ENCODE measurements at regions not wholly inside any gene's neighbourhood (a gene's known extent, or its start where the extent isn't known, plus 50 kb on each side); places are given as distances from the start of the nearest gene placed in this dataset.

GRCh38 chr18:21991081-21991534 lies 178.3 kb upstream of the GATA6 start (continued):
- TF ChIP-seq, protein P1, sequence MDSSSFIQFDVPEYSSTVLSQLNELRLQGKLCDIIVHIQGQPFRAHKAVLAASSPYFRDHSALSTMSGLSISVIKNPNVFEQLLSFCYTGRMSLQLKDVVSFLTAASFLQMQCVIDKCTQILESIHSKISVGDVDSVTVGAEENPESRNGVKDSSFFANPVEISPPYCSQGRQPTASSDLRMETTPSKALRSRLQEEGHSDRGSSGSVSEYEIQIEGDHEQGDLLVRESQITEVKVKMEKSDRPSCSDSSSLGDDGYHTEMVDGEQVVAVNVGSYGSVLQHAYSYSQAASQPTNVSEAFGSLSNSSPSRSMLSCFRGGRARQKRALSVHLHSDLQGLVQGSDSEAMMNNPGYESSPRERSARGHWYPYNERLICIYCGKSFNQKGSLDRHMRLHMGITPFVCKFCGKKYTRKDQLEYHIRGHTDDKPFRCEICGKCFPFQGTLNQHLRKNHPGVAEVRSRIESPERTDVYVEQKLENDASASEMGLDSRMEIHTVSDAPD (CRISPR knock-in tag; IDR thresholded peaks at IDR 0.05): no peak
- no peak for TF ChIP-seq TBX3 (IDR thresholded peaks at IDR 0.05; ENCODE audit: borderline replicate concordance)
- TF ChIP-seq, protein P2, sequence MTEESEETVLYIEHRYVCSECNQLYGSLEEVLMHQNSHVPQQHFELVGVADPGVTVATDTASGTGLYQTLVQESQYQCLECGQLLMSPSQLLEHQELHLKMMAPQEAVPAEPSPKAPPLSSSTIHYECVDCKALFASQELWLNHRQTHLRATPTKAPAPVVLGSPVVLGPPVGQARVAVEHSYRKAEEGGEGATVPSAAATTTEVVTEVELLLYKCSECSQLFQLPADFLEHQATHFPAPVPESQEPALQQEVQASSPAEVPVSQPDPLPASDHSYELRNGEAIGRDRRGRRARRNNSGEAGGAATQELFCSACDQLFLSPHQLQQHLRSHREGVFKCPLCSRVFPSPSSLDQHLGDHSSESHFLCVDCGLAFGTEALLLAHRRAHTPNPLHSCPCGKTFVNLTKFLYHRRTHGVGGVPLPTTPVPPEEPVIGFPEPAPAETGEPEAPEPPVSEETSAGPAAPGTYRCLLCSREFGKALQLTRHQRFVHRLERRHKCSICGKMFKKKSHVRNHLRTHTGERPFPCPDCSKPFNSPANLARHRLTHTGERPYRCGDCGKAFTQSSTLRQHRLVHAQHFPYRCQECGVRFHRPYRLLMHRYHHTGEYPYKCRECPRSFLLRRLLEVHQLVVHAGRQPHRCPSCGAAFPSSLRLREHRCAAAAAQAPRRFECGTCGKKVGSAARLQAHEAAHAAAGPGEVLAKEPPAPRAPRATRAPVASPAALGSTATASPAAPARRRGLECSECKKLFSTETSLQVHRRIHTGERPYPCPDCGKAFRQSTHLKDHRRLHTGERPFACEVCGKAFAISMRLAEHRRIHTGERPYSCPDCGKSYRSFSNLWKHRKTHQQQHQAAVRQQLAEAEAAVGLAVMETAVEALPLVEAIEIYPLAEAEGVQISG (CRISPR knock-in tag; IDR thresholded peaks at IDR 0.05): 0 out of 2 replicates have a peak, but pooled peaks have one; percentile 16

DNA sequence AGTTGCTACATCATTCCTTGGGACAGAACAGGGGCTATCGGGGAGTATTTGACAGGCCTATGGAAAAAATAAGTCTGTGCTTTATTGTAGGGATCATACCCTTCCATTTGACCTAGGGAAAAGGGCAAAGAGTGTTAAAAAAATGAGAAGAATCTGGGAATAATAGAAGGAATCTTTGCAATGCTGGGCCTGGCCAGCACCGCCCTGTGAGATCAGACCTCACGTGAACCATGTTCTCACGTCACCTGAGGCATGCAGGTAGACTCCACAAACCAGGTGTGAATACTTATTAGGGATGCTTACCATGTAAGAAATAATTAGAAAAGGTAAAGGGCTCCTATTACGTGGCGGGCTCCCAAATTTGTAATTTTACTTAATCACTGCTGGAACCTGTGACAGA lies 177.5 kb upstream of the GATA6 start:
- Histone ChIP-seq H3K4me1 (ENCODE audit: insufficient read depth, low read length) (peaks cover 41% of the 10 kb centered on the region), H4K20me1 (ENCODE audit: insufficient read depth, low read length) (no peaks in the 10 kb centered on the region), H3K79me2 (ENCODE audit: insufficient read depth, low read length) (no peaks in the 10 kb centered on the region), H3K27me3 (ENCODE audit: control insufficient read depth in 1 of 2, insufficient read depth in 2 of 2, low read length in 2 of 2) (peaks cover 0 to 10% of the 10 kb centered on the region in 2 experiments; a peak in 1 of 5 replicates), H3K4me3 (replicated peaks in 1 of 3; ENCODE audit: insufficient read depth in 1 of 3, low read depth in 2 of 3, low read length in 3 of 3) (no peak overlapping the region), H2AFZ (ENCODE audit: low read length) (no peak overlapping the region), H3K36me3 (replicated peaks in 1 of 2; ENCODE audit: control insufficient read depth in 1 of 2, insufficient read depth in 2 of 2, low read length in 2 of 2) (no peaks in the 10 kb centered on the region), H3K4me2 (ENCODE audit: low read depth, low read length) (no peak overlapping the region), H3K27ac (ENCODE audit: extremely low read length, insufficient read depth, low read length) (no peak overlapping the region), H3K9me3 (ENCODE audit: low read length) (no peaks in the 10 kb centered on the region), H3K9ac (ENCODE audit: insufficient read depth, low read depth, low read length) (no peak overlapping the region)
- in situ Hi-C loops (cut with HindIII; ENCODE audit: extremely low pct_ligation_motif_present, low pct_unique_long_range_greater_than_20kb) (no loop called here), intact Hi-C loops (cut with micrococcal nuclease; ENCODE audit: unreplicated experiment) (loop anchor here (1.0 kb wide), 1 partner anchor 176 kb away; no protein-coding TSS in a partner anchor)
- DNase-seq (ENCODE audit: low spot score) (no peak), ATAC-seq (no peak), FAIRE-seq (no peak)
- WGBS (ENCODE audit: low lambda C conversion rate): 66% methylated on average over 6 of the region's 6 CpGs
- CTCF ChIA-PET (ENCODE audit: low intra/inter-chr PET ratio, low total read pairs): no interaction called here
- POLR2A ChIA-PET: interaction anchor here (1.2 to 1.4 kb wide), 2 partner anchors 29 to 202 kb away, joined by 4 to 7 read pairs; no protein-coding TSS in a partner anchor
- TF ChIP-seq ZNF383 (CRISPR knock-in tag; IDR thresholded peaks at IDR 0.05; ENCODE audit: borderline replicate concordance) (no peak), LCORL (IDR thresholded peaks at IDR 0.05) (no peak), LCORL (CRISPR knock-in tag; IDR thresholded peaks at IDR 0.05) (no peak), ZNF382 (CRISPR knock-in tag; IDR thresholded peaks at IDR 0.05; ENCODE audit: borderline replicate concordance) (no peak), ZNF335 (CRISPR knock-in tag; IDR thresholded peaks at IDR 0.05) (no peak), SMAD3 (CRISPR knock-in tag; IDR thresholded peaks at IDR 0.05) (no peak), MBD4 (IDR thresholded peaks at IDR 0.05; ENCODE audit: borderline replicate concordance, low read length) (no peak), SP5 (CRISPR knock-in tag; IDR thresholded peaks at IDR 0.05; ENCODE audit: borderline replicate concordance, low read depth) (no peak), ZC3H13 (CRISPR knock-in tag; IDR thresholded peaks at IDR 0.05) (no peak), HHEX (CRISPR knock-in tag; IDR thresholded peaks at IDR 0.05) (no peak), ZMAT3 (CRISPR knock-in tag; conservative IDR thresholded peaks at IDR 0.05) (no peak), ZNF790 (CRISPR knock-in tag; IDR thresholded peaks at IDR 0.05; ENCODE audit: borderline replicate concordance) (no peak), TAF15 (IDR thresholded peaks at IDR 0.05; ENCODE audit: low read depth, low read length, poor library complexity, severe bottlenecking) (no peak), ZNF253 (CRISPR knock-in tag; IDR thresholded peaks at IDR 0.05; ENCODE audit: borderline replicate concordance) (no peak), ZNF619 (CRISPR knock-in tag; IDR thresholded peaks at IDR 0.05) (no peak), CENPBD1 (CRISPR knock-in tag; IDR thresholded peaks at IDR 0.05; ENCODE audit: borderline replicate concordance, low read depth) (no peak), ZNF530 (CRISPR knock-in tag; IDR thresholded peaks at IDR 0.05; ENCODE audit: low read depth) (no peak), TBX2 (CRISPR knock-in tag; IDR thresholded peaks at IDR 0.05; ENCODE audit: borderline replicate concordance) (no peak)
- no TSS peak for BruUV-seq (replicated peaks)
